Sigmoid colon (tissue), 4 donors: ENCODE measurements at regions not wholly inside any gene's neighbourhood (a gene's known extent, or its start where the extent isn't known, plus 50 kb on each side); places are given as distances from the start of the nearest gene placed in this dataset.

Experiments
- CTCF ChIP-seq, 4 experiments: fragments of 450-650 bp in 3 of 4; fragments of 200-600 bp in 1 of 4; IDR thresholded peaks; one replicate each; pipeline ENCODE4 v1.5.1; 2016 to 2019; ENCODE audit warnings: antibody characterized with exemption in 4 of 4, mild to moderate bottlenecking in 3 of 4, moderate library complexity in 2 of 4
- EP300 ChIP-seq, 4 donors: sonication (generic); formaldehyde crosslinking; IDR thresholded peaks; one replicate each; pipeline ENCODE4 v1.6.1; 2017; ENCODE audit warnings: antibody characterized with exemption in 4 of 4
- POLR2A ChIP-seq, 2 donors: fragments of 450-650 bp; IDR thresholded peaks; one replicate each; pipeline ENCODE4 v1.6.1; 2016; ENCODE audit warnings: antibody characterized with exemption in 2 of 2, mild to moderate bottlenecking in 2 of 2, moderate library complexity in 2 of 2
- POLR2AphosphoS5 ChIP-seq, 4 donors: sonication (generic); formaldehyde crosslinking; IDR thresholded peaks; one replicate each; pipeline ENCODE4 v1.6.1; 2017; ENCODE audit warnings: antibody characterized with exemption in 4 of 4

- TF ChIP-seq CTCF (IDR thresholded peaks at IDR 0.05) (no peak), POLR2AphosphoS5 (IDR thresholded peaks at IDR 0.05) (no peak), POLR2A (IDR thresholded peaks at IDR 0.05) (no peak), EP300 (IDR thresholded peaks at IDR 0.05) (no peak)
These were observed 202.5 kb downstream of the PCDH7 start for GRCh38 chr4:30922625-30923024.
